ENCODE measurements at regions not wholly inside any gene's neighbourhood (a gene's known extent, or its start where the extent isn't known, plus 50 kb on each side); places are given as distances from the start of the nearest gene placed in this dataset.
A peak's percentile ranks its signal among the peaks of the same experiment; 100 is the strongest.

GRCh38 chr3:117005911-117006522, 296.4 kb downstream of the TUSC7 start:
- Histone ChIP-seq H3K27ac (ENCODE audit: low read length) (no peak overlapping the region), H3K9me3 (ENCODE audit: insufficient read depth, low read length) (no peaks in the 10 kb centered on the region), H3K27me3 (ENCODE audit: low read depth, low read length) (no peaks in the 10 kb centered on the region), H3K36me3 (replicated peaks; ENCODE audit: low read depth, low read length) (no peaks in the 10 kb centered on the region), H3K4me2 (ENCODE audit: low read length) (no peak overlapping the region), H2AFZ (ENCODE audit: low read depth, low read length) (no peak overlapping the region), H4K20me1 (ENCODE audit: insufficient read depth, low read length) (no peaks in the 10 kb centered on the region), H3K79me2 (ENCODE audit: low read length) (no peaks in the 10 kb centered on the region), H3K4me1 (ENCODE audit: low read length) (peaks cover 4% of the 10 kb centered on the region; the same call in 1 of the 2 replicates), H3K4me3 (ENCODE audit: low read length) (no peak overlapping the region), H3K9ac (ENCODE audit: low read length) (no peak overlapping the region)
- no peak for TF ChIP-seq EZH2phosphoT487 (IDR thresholded peaks at IDR 0.05; ENCODE audit: low read depth)
- no peak for TF ChIP-seq CTCF (IDR thresholded peaks at IDR 0.05; ENCODE audit: low read depth, low read length)

GRCh38 chr3:117010318-117010717, 300.7 kb downstream of the TUSC7 start:
- no peak overlapping the region for H3K27ac ChIP-seq (ENCODE audit: low read length)
- no peak for TF ChIP-seq EZH2phosphoT487 (IDR thresholded peaks at IDR 0.05; ENCODE audit: low read depth)
- peaks cover 4% of the 10 kb centered on the region; the same call in 1 of the 2 replicates for H3K4me1 ChIP-seq (ENCODE audit: low read length)

GRCh38 chr3:117011687-117012250, 302.2 kb downstream of the TUSC7 start:
- no peaks in the 10 kb centered on the region for H4K20me1 ChIP-seq (ENCODE audit: insufficient read depth, low read length)
- TF ChIP-seq EZH2phosphoT487 (IDR thresholded peaks at IDR 0.05; ENCODE audit: low read depth) (no peak), CTCF (IDR thresholded peaks at IDR 0.05; ENCODE audit: low read depth, low read length) (no peak)
- H2AFZ ChIP-seq (ENCODE audit: low read depth, low read length) = no peak overlapping the region
- H3K9me3 ChIP-seq (ENCODE audit: insufficient read depth, low read length) = no peaks in the 10 kb centered on the region
- no peak overlapping the region for H3K27ac ChIP-seq (ENCODE audit: low read length)
- H3K4me1 ChIP-seq (ENCODE audit: low read length) = peaks cover 15% of the 10 kb centered on the region
- H3K9ac ChIP-seq (ENCODE audit: low read length) = no peak overlapping the region
- no peaks in the 10 kb centered on the region for H3K36me3 ChIP-seq (replicated peaks; ENCODE audit: low read depth, low read length)
- no peak overlapping the region for H3K4me3 ChIP-seq (ENCODE audit: low read length)
- H3K4me2 ChIP-seq (ENCODE audit: low read length) = no peak overlapping the region
- no peaks in the 10 kb centered on the region for H3K79me2 ChIP-seq (ENCODE audit: low read length)
- H3K27me3 ChIP-seq (ENCODE audit: low read depth, low read length) = no peaks in the 10 kb centered on the region

More at GRCh38 chr3:117010318-117010717, 300.7 kb downstream of the TUSC7 start:
- no peak overlapping the region for H3K4me2 ChIP-seq (ENCODE audit: low read length)
- no peak overlapping the region for H2AFZ ChIP-seq (ENCODE audit: low read depth, low read length)
- no peaks in the 10 kb centered on the region for H4K20me1 ChIP-seq (ENCODE audit: insufficient read depth, low read length)
- no peak overlapping the region for H3K4me3 ChIP-seq (ENCODE audit: low read length)
- no peaks in the 10 kb centered on the region for H3K9me3 ChIP-seq (ENCODE audit: insufficient read depth, low read length)
- no peaks in the 10 kb centered on the region for H3K79me2 ChIP-seq (ENCODE audit: low read length)
- no peaks in the 10 kb centered on the region for H3K36me3 ChIP-seq (replicated peaks; ENCODE audit: low read depth, low read length)
- H3K27me3 ChIP-seq (ENCODE audit: low read depth, low read length) = no peaks in the 10 kb centered on the region
- H3K9ac ChIP-seq (ENCODE audit: low read length) = no peak overlapping the region

GRCh38 chr3:117016378-117016777, 306.8 kb downstream of the TUSC7 start:
- H2AFZ ChIP-seq (ENCODE audit: low read depth, low read length) = no peak overlapping the region
- H3K27me3 ChIP-seq (ENCODE audit: low read depth, low read length) = no peaks in the 10 kb centered on the region; the same call in 1 of the 2 replicates
- H3K9me3 ChIP-seq (ENCODE audit: insufficient read depth, low read length) = no peaks in the 10 kb centered on the region
- H3K4me2 ChIP-seq (ENCODE audit: low read length) = peak overlapping the region; percentile 86
- no peak overlapping the region for H3K27ac ChIP-seq (ENCODE audit: low read length)
- no peaks in the 10 kb centered on the region for H3K36me3 ChIP-seq (replicated peaks; ENCODE audit: low read depth, low read length)
- no peak for TF ChIP-seq EZH2phosphoT487 (IDR thresholded peaks at IDR 0.05; ENCODE audit: low read depth)
- TF ChIP-seq CTCF (IDR thresholded peaks at IDR 0.05; ENCODE audit: low read depth, low read length) = peak; percentile 46
- H3K79me2 ChIP-seq (ENCODE audit: low read length) = no peaks in the 10 kb centered on the region
- peaks cover 47% of the 10 kb centered on the region for H3K4me1 ChIP-seq (ENCODE audit: low read length)
- H3K4me3 ChIP-seq (ENCODE audit: low read length) = peak overlapping the region; percentile 28
- no peak overlapping the region for H3K9ac ChIP-seq (ENCODE audit: low read length)
- no peaks in the 10 kb centered on the region for H4K20me1 ChIP-seq (ENCODE audit: insufficient read depth, low read length)

All from OCI-LY3 (cell line).